Heart left ventricle (tissue), 13 donors: ENCODE measurements at regions not wholly inside any gene's neighbourhood (a gene's known extent, or its start where the extent isn't known, plus 50 kb on each side); places are given as distances from the start of the nearest gene placed in this dataset.
"Not testable (repeated sequence)": the region's sequence is repeated elsewhere in the genome, so short reads cannot be mapped to it uniquely, and the experiment has no call there.

Experiments
- POLR2A ChIP-seq, 2 donors: fragments of 450-650 bp; IDR thresholded peaks; one replicate each; pipeline ENCODE4 v1.6.1; 2017; ENCODE audit warnings: antibody characterized with exemption in 2 of 2, mild to moderate bottlenecking in 2 of 2, moderate library complexity in 2 of 2
- TF ChIP-seq, protein P1 (sequence below), 12 donors: fragments of 200-600 bp; sonication (generic) in 4 of 12; IDR thresholded peaks; one replicate each; pipeline versions ENCODE4 v1.5.0 to v1.8.0; 2018 to 2022; ENCODE audit warnings: antibody characterized with exemption in 12 of 12, mild to moderate bottlenecking in 5 of 12
- donor health status: ischemic (EF 13 %, LVEDD 7.1; RV severe dilation, severe dysfunction).
- donor health status: DM: no; HTN: yes; CAD: no.
- donor health status: DM: no; HTN: no; CAD: no.
- donor health status: ischemic (EF 25% LVEDD 6.9; RV normal size, moderate dysfunction).
- donor health status: ischemic (EF 25% LVEDD 5.7; RV mildly dilated, moderate dysfunction).
- donor health status: ischemic (EF 35%, LVEDD 5.7; RV mildly dilated, moderate dysfunction).
- donor health status: nonischemic (EF 11% LVEDD 7.7; RV severe dilation, severe dysfunction).
- donor health status: DM: yes; HTN: yes; CAD: no.
- donor health status: PGD.
- donor health status: ischemic (EF 29% LVEDD 5.4; RV normal size, mild dysfunction).
- donor health status: nonischemic (EF 23%, LVEDD 6.1; RV moderate dilation, normal function).

- TF ChIP-seq, protein P1, sequence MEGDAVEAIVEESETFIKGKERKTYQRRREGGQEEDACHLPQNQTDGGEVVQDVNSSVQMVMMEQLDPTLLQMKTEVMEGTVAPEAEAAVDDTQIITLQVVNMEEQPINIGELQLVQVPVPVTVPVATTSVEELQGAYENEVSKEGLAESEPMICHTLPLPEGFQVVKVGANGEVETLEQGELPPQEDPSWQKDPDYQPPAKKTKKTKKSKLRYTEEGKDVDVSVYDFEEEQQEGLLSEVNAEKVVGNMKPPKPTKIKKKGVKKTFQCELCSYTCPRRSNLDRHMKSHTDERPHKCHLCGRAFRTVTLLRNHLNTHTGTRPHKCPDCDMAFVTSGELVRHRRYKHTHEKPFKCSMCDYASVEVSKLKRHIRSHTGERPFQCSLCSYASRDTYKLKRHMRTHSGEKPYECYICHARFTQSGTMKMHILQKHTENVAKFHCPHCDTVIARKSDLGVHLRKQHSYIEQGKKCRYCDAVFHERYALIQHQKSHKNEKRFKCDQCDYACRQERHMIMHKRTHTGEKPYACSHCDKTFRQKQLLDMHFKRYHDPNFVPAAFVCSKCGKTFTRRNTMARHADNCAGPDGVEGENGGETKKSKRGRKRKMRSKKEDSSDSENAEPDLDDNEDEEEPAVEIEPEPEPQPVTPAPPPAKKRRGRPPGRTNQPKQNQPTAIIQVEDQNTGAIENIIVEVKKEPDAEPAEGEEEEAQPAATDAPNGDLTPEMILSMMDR (IDR thresholded peaks at IDR 0.05): not testable (repeated sequence)
- not testable (repeated sequence) for TF ChIP-seq POLR2A (IDR thresholded peaks at IDR 0.05)
These were observed 144.3 kb upstream of the BARHL2 start for GRCh38 chr1:90861421-90861820.
